Activated CD4-positive, CD25-positive, alpha-beta regulatory T cell treated with anti-CD3 and anti-CD28 coated beads, Interleukin-2, amount 50 U/mL, for 24 hours (primary cell): ENCODE measurements at regions not wholly inside any gene's neighbourhood (a gene's known extent, or its start where the extent isn't known, plus 50 kb on each side); places are given as distances from the start of the nearest gene placed in this dataset.
"Not testable (repeated sequence)": the region's sequence is repeated elsewhere in the genome, so short reads cannot be mapped to it uniquely, and the experiment has no call there.

Experiments used
- ATAC-seq, 2 donors: fragments of 150-1000 bp; cut with Tn5 transposase; one replicate each; pipeline ENCODE4 v1.10.0; 2021; ENCODE audit warnings: mild to moderate bottlenecking in 1 of 2, moderate library complexity in 1 of 2

- no peak for ATAC-seq
Measured at GRCh38 chr14:21874167-21874566, 200.5 kb upstream of the OR4E1 start.

DNA sequence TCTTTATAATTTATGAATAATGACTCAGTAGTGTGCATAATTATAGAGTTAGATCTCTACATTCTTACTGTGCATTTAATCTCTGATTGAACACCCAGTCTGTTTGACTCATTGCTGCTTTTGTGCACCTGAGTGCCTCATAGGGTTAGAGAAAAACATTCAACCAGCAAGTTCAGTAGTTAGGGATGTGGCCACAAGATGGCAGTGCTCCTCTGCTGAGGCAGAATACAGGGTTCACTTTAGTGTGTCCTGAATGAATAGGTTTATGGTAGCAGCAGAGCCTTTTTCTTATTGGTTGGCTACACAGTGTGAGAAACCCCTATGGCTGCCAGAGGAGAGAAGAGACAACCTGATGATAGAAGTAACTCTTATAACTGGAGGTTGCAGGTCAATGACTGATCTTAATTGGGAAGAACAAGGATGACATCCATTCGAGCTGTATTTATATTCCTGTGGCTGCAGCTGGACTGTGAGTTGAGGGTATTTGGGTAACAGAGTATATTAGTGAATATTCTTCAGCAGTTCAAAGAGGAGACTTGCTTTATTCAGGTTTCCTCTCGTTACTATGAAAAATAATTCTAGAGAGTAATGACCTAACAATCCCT lies 194.9 kb upstream of the OR4E1 start:
- ATAC-seq = peak; percentile 85 to 87

DNA sequence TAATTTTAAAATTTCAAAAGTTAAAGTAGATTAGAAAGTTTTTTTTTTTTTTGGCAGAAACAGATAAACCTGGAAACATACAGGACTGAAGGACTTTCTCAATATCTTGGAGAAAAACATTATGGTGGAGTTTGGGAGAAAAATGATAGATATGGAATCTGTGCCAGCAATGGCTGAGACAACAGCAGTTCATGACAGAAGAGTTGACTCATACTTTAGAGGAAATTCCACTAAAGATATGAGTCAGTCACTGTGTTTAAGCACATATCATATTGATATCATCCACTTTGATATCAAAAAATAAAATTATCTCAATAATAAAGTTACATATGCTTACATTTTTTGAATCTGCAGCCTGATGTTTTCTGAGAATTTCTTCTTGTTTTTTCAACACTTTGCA lies 193.9 kb upstream of the OR4E1 start:
- peak in 1 of 2 donors; percentile 27 for ATAC-seq

GRCh38 chr14:21866479-21866878 lies 192.9 kb upstream of the OR4E1 start:
- no peak for ATAC-seq

GRCh38 chr14:21863289-21863688 lies 189.7 kb upstream of the OR4E1 start:
- no peak for ATAC-seq

GRCh38 chr14:21861153-21861552 lies 187.5 kb upstream of the OR4E1 start:
- ATAC-seq = peak; percentile 55 to 61

GRCh38 chr14:21860172-21860571 lies 186.6 kb upstream of the OR4E1 start:
- peak in 1 of 2 donors; percentile 41 for ATAC-seq

GRCh38 chr14:21852775-21853174 lies 179.2 kb upstream of the OR4E1 start:
- ATAC-seq = no peak

DNA sequence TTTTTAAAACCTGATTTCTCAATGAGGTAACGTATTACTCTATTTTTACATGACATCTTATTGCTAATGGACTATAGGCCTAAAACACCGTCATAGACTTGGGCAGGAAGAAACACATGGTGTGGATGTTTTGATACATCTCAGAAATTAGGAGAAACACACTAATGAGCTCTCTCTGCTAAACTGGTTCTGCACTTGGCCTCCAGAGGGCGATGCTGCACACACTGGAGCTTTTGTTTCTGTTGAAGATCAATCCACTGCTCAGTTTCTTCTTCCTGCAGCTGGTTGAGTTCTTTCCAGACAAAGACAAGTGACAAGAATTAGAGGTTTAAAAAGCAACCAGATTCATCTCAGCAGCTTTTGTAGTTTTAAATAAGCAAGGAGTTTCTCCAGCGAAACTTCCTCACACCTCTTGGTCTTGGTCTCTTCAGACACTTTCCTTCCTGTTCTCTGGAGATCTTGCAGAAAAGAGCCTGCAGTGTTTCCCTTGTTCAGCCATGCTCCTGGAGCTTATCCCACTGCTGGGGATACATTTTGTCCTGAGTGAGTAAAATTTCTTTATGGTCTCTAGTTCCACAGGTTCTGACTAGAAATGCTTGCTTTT lies 178.5 kb upstream of the OR4E1 start:
- ATAC-seq = peak; percentile 49 to 54

DNA sequence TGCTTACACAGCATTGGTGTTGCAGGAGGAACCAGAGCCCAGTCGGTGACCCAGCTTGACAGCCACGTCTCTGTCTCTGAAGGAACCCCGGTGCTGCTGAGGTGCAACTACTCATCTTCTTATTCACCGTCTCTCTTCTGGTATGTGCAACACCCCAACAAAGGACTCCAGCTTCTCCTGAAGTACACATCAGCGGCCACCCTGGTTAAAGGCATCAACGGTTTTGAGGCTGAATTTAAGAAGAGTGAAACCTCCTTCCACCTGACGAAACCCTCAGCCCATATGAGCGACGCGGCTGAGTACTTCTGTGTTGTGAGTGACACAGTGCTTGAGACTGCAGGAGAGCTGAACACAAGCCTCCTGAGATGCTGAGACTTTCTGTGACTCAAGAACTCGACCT lies 173.3 kb upstream of the OR4E1 start:
- peak; percentile 72 to 78 for ATAC-seq

GRCh38 chr14:21846227-21846885 lies 172.7 kb upstream of the OR4E1 start:
- ATAC-seq = peak; percentile 66 to 75

GRCh38 chr14:21840765-21841164 lies 167.1 kb upstream of the OR4E1 start:
- peak in 1 of 2 donors; percentile 59 for ATAC-seq

DNA sequence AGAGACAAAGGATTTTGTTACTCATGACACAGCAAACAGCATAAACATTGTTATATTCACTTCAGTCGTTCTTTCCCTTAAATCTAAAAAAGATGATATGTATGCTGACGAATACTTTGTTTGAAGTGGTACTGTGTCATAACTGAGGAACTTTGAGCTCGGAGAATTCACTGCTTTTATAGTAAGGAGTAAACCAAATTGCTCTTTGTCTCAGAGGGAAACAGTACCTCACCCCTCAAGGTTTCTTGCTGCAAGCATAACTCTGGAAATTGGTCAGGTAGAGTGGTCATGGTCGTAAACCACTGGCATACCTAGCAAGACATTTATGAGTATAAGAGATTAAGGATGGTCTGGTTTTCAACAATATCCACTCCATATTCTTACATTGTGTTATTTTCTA lies 160.2 kb upstream of the OR4E1 start:
- ATAC-seq = peak in 1 of 2 donors; percentile 60

GRCh38 chr14:21825845-21826244 lies 152.2 kb upstream of the OR4E1 start:
- no peak for ATAC-seq

- peak; percentile 90 to 97 for ATAC-seq
Measured at GRCh38 chr14:21825149-21825743, 151.6 kb upstream of the OR4E1 start.

- ATAC-seq = no peak
Measured at GRCh38 chr14:21822109-21822508, 148.5 kb upstream of the OR4E1 start.

DNA sequence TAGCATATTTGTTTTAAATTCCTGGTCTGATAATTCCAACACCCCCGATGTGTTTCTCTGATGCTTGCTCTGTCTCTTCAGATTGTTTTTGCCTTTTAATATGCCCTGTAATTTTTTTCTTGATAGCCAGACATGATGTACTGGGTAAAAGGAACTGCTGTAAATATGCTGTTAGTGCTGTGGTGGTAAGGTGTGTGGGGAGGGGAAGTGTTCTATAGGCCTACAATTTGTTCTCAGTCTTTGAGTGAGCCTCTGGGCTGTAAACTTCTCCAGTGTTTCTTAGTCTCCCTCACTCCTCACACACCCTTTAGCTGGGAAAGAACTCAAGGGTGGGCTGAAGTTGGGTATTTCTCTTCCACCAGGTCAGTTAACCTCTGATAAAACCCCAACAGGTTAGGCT lies 147.0 kb upstream of the OR4E1 start:
- ATAC-seq = no peak

DNA sequence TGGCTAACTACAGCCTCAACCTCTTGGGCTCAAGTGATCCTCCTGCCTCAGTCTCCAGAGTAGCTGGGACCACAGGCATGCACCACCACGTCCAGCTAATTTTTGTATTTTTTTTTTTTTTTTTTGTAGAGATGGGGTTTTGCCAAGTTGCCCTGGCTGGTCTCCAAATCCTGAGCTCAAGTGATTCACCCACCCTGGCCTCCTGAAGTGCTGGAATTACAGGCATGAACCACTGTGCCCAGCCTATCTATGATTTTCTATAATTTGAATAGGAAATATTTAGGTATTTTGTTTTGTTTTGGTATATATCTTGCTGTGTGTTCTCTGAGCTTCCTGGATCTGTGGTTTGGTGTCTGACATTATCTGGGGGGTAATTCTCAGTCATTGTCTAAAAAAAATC lies 146.3 kb upstream of the OR4E1 start:
- ATAC-seq = not testable (repeated sequence)

GRCh38 chr14:21817010-21817409 lies 143.4 kb upstream of the OR4E1 start:
- not testable (repeated sequence) for ATAC-seq

GRCh38 chr14:21807975-21808374 lies 134.4 kb upstream of the OR4E1 start:
- ATAC-seq = no peak

DNA sequence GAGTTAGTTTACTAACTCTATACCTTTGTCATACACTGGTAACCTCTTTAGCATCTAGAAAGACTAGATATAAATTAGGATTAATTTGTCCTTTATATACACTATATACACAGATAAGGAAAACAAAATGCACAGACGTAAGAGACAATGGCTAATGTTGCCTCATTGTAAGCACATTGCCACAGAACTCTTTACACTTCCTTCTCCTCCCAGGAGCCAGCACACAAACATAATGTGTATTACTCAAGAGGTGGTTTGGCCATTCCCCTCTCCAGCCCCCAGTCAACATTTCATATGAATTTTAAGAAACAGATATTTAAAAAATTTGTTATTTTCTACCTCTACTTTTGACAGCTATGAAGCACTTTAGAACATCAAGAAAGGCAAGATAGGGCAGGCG lies 131.4 kb upstream of the OR4E1 start:
- no peak for ATAC-seq

GRCh38 chr14:21802441-21802840 lies 128.8 kb upstream of the OR4E1 start:
- no peak for ATAC-seq

DNA sequence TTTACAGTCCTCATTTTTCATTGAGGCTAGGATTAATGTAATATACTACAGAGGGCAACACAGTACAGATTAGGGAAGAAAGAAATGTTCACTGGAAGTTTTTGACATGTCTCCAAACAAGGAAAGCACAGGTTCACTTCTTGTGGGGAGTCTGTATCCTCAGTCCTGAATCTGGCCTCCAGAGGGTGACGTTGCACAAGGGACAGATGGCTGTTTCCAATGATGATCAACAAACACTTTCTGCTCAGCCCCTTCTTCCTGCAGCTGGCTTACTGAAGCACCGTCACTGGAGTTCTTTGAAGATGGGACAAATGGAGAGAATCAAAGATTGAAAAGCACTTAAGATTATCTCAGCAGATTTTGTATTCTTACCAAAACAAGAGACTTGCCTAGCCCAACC lies 123.3 kb upstream of the OR4E1 start:
- no peak for ATAC-seq

DNA sequence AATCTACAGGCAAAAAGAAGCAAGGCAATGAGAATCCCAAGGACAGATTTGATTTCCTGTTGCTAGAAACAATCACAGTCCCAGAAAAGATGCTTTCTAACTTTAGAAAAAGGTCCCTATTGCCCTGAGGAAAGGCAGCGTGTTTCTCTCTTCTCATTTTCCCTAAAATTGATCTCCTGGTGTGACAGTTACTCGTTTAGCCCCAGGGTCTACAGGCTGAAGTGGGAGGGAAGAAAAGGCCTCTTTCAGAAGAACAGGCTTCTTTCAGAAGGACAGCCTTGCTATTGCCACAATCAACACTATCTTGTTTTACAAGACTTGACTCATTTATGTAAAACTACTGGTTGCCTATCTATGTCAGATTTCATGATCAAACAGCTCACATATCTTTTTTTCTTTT lies 121.8 kb upstream of the OR4E1 start:
- ATAC-seq = no peak
